ENCODE measurements at regions not wholly inside any gene's neighbourhood (a gene's known extent, or its start where the extent isn't known, plus 50 kb on each side); places are given as distances from the start of the nearest gene placed in this dataset.

GRCh38 chr7:11228515-11228914, 254.8 kb downstream of the PHF14 start:
- TF ChIP-seq, protein P1, sequence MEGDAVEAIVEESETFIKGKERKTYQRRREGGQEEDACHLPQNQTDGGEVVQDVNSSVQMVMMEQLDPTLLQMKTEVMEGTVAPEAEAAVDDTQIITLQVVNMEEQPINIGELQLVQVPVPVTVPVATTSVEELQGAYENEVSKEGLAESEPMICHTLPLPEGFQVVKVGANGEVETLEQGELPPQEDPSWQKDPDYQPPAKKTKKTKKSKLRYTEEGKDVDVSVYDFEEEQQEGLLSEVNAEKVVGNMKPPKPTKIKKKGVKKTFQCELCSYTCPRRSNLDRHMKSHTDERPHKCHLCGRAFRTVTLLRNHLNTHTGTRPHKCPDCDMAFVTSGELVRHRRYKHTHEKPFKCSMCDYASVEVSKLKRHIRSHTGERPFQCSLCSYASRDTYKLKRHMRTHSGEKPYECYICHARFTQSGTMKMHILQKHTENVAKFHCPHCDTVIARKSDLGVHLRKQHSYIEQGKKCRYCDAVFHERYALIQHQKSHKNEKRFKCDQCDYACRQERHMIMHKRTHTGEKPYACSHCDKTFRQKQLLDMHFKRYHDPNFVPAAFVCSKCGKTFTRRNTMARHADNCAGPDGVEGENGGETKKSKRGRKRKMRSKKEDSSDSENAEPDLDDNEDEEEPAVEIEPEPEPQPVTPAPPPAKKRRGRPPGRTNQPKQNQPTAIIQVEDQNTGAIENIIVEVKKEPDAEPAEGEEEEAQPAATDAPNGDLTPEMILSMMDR (IDR thresholded peaks at IDR 0.05; ENCODE audit: extremely low read depth in 1 of 2, insufficient read depth in 1 of 2, low read depth in 1 of 2, low read length in 2 of 2): no peak
- TF ChIP-seq JUN (IDR thresholded peaks at IDR 0.05; ENCODE audit: borderline replicate concordance, insufficient read depth, insufficient read length, low read depth): no peak
- TF ChIP-seq EZH2 (IDR thresholded peaks at IDR 0.05; ENCODE audit: borderline replicate concordance, low read depth, low read length, severe bottlenecking): no peak
- TF ChIP-seq POLR2A (IDR thresholded peaks at IDR 0.05; ENCODE audit: low read depth, low read length): no peak
- no peak for TF ChIP-seq FOS (IDR thresholded peaks at IDR 0.05; ENCODE audit: borderline replicate concordance, insufficient read depth, low read length)

Data from endothelial cell of umbilical vein (primary cell).